GM12878 (cell line): ENCODE measurements at regions not wholly inside any gene's neighbourhood (a gene's known extent, or its start where the extent isn't known, plus 50 kb on each side); places are given as distances from the start of the nearest gene placed in this dataset.

Experiments
- ATAC-seq: fragments of 200-7000 bp; cut with Tn5 transposase; 3 replicates; pipeline ENCODE4 v1.9.1; 2020; ENCODE audit warnings: mild to moderate bottlenecking, moderate library complexity
- BruUV-seq: library from RNA; stranded (reverse); fragments of 400-500 nt; replicated peaks from 2 replicates; lab custom pipeline; 2021; lab: Mats Ljungman, UMichigan
- CTCF ChIA-PET: fragments of 300-600 bp; sonication (Branson Sonifier 250); formaldehyde crosslinking; extraction: SDS; loops from one replicate; lab custom pipeline; 2021; ENCODE audit warnings: inconsistent platforms; lab: Yijun Ruan, JAX
- POLR2A ChIA-PET: fragments of 350-600 bp; formaldehyde crosslinking; extraction: SDS; loops from one replicate; lab custom pipeline; 2021; ENCODE audit warnings: inconsistent platforms; lab: Charles Lee
- RAD21 ChIA-PET: fragments of 300-600 bp; sonication (Branson Sonifier 250); formaldehyde crosslinking; loops from one replicate; lab custom pipeline; 2023; ENCODE audit warnings: antibody characterized with exemption; ENCODE audit not compliant: unreplicated experiment; lab: Charles Lee
- SMC1A ChIA-PET: fragments of 300-600 bp; sonication (Branson Sonifier 250); formaldehyde crosslinking; loops from one replicate; lab custom pipeline; 2023; ENCODE audit not compliant: unreplicated experiment, uncharacterized antibody; lab: Charles Lee
- DNase-seq: peaks from one replicate; pipeline ENCODE4 v3.0.0-alpha.2; 2011; ENCODE audit warnings: low read depth, low spot score
- FAIRE-seq: peaks from 3 replicates; lab custom pipeline; 2011; peaks lifted over from hg19 to GRCh38; lab: Jason Lieb, UNC
- H2AFZ ChIP-seq: 2 replicates; pipeline ENCODE4 v1.6.0; 2011; ENCODE audit warnings: low read depth, low read length, control low read depth; ENCODE audit not compliant: control insufficient read depth
- H3K27ac ChIP-seq: 2 replicates; pipeline ENCODE4 v1.5.1; 2011; ENCODE audit warnings: control low read depth; ENCODE audit not compliant: control insufficient read depth, insufficient read depth
- H3K27me3 ChIP-seq, 2 experiments: replicated peaks in 1 of 2; 2 replicates each; pipeline versions ENCODE4 v1.6.0 to v1.6.1; 2011; ENCODE audit warnings: low read length in 1 of 2; ENCODE audit not compliant: control insufficient read depth in 2 of 2, insufficient read depth in 2 of 2
- H3K36me3 ChIP-seq, 2 experiments: 2 replicates each; pipeline ENCODE4 v1.5.1; 2011; ENCODE audit warnings: low read length in 1 of 2; ENCODE audit not compliant: control insufficient read depth in 2 of 2, insufficient read depth in 2 of 2
- H3K4me1 ChIP-seq: 2 replicates; pipeline ENCODE4 v1.6.1; 2011; ENCODE audit warnings: mild to moderate bottlenecking, low read length, moderate library complexity, mixed read lengths; ENCODE audit not compliant: control insufficient read depth, insufficient read depth
- H3K4me2 ChIP-seq: 2 replicates; pipeline ENCODE4 v1.6.0; 2011; ENCODE audit warnings: control low read depth; ENCODE audit not compliant: control insufficient read depth, insufficient read depth
- H3K4me3 ChIP-seq: fragments of 200-600 bp; sonication (generic); 2 replicates; pipeline ENCODE4 v1.5.1; 2016
- H3K79me2 ChIP-seq: 2 replicates; pipeline ENCODE4 v1.6.0; 2011; ENCODE audit warnings: low read length; ENCODE audit not compliant: control insufficient read depth, insufficient read depth
- H3K9ac ChIP-seq: 2 replicates; pipeline ENCODE4 v1.8.0; 2011; ENCODE audit warnings: low read length, control low read depth, mixed read lengths; ENCODE audit not compliant: control insufficient read depth, insufficient read depth
- H3K9me3 ChIP-seq: replicated peaks from 3 replicates; pipeline ENCODE4 v1.5.1; 2011; ENCODE audit warnings: mild to moderate bottlenecking, low read length; ENCODE audit not compliant: control insufficient read depth, insufficient read depth
- H4K20me1 ChIP-seq: 2 replicates; pipeline ENCODE4 v1.6.0; 2011; ENCODE audit not compliant: control insufficient read depth, insufficient read depth
- BCL3 ChIP-seq: IDR thresholded peaks from 2 replicates; pipeline ENCODE4 v1.6.1; 2011; ENCODE audit warnings: borderline replicate concordance, low read depth, mild to moderate bottlenecking, moderate library complexity, low read length; ENCODE audit not compliant: insufficient read depth, poor library complexity, severe bottlenecking
- CBFB ChIP-seq: IDR thresholded peaks from 2 replicates; pipeline ENCODE4 v1.6.1; 2016; ENCODE audit warnings: antibody characterized with exemption, low read depth
- CEBPZ ChIP-seq: fragments of 150-350 bp; IDR thresholded peaks from 2 replicates; pipeline ENCODE4 v1.6.1; 2016; ENCODE audit warnings: low read depth, low read length
- EED ChIP-seq: sonication (generic); IDR thresholded peaks from 2 replicates; pipeline ENCODE4 v1.6.1; 2016; ENCODE audit warnings: antibody characterized with exemption, low read depth
- MEF2A ChIP-seq: IDR thresholded peaks from 2 replicates; pipeline ENCODE4 v1.6.1; 2011; ENCODE audit warnings: low read depth, mild to moderate bottlenecking, low read length, moderate library complexity; ENCODE audit not compliant: insufficient read depth
- MTA2 ChIP-seq: fragments of 450-650 bp; IDR thresholded peaks from 2 replicates; pipeline ENCODE4 v1.6.1; 2016; ENCODE audit warnings: low read depth, mild to moderate bottlenecking, moderate library complexity
- NR2C1 ChIP-seq: fragments of 450-650 bp; IDR thresholded peaks from 2 replicates; pipeline ENCODE4 v1.6.1; 2017; ENCODE audit warnings: antibody characterized with exemption, mild to moderate bottlenecking, moderate library complexity
- POLR2AphosphoS2 ChIP-seq: IDR thresholded peaks from 2 replicates; pipeline ENCODE4 v1.6.1; 2011; ENCODE audit warnings: low read depth, mild to moderate bottlenecking, low read length, improper control_type of control experiment, moderate library complexity
- RAD21 ChIP-seq: IDR thresholded peaks from 2 replicates; pipeline ENCODE4 v1.6.1; 2011; ENCODE audit warnings: mild to moderate bottlenecking, low read depth, low read length, moderate library complexity; ENCODE audit not compliant: insufficient read depth
- SMAD1 ChIP-seq: fragments of 450-650 bp; IDR thresholded peaks from 2 replicates; pipeline ENCODE4 v1.6.1; 2018; ENCODE audit warnings: mild to moderate bottlenecking, low read depth; ENCODE audit not compliant: partially characterized antibody
- SP1 ChIP-seq: IDR thresholded peaks from one replicate; pipeline ENCODE4 v1.6.1; 2011; ENCODE audit warnings: low read depth, low read length
- TCF7 ChIP-seq: IDR thresholded peaks from 2 replicates; pipeline ENCODE4 v1.6.1; 2014; ENCODE audit warnings: antibody characterized with exemption, borderline replicate concordance
- USF1 ChIP-seq: IDR thresholded peaks from 2 replicates; pipeline ENCODE4 v1.6.1; 2011; ENCODE audit warnings: borderline replicate concordance, low read depth, mild to moderate bottlenecking, moderate library complexity, mixed read lengths, low read length; ENCODE audit not compliant: insufficient read depth; ENCODE audit errors: extremely low read length
- WRNIP1 ChIP-seq: IDR thresholded peaks from 2 replicates; pipeline ENCODE4 v1.6.1; 2011; ENCODE audit warnings: low read depth, low read length, improper control_type of control experiment, borderline replicate concordance
- WGBS: methylation state at CpG from one replicate; pipeline ENCODE4 v1.1.6; 2016; ENCODE audit warnings: low lambda C conversion rate; ENCODE audit not compliant: insufficient replicate concordance, insufficient coverage; ENCODE audit errors: missing lambda C conversion rate; 5-methylcytosine and 5-hydroxymethylcytosine counted together
- in situ Hi-C: fragments of 300-500 bp; cut with MboI; formaldehyde crosslinking; loops from 9 replicates; pipeline ENCODE4 v1.14.3; 2018; ENCODE audit warnings: mixed read lengths
- intact Hi-C: fragments of 100-400 bp; cut with micrococcal nuclease; formaldehyde crosslinking; loops from one replicate; pipeline ENCODE4 v1.14.2; 2022; ENCODE audit not compliant: unreplicated experiment
- TF ChIP-seq, protein P1 (sequence below): IDR thresholded peaks from 2 replicates; pipeline ENCODE4 v1.6.1; 2011; ENCODE audit warnings: low read depth, low read length, improper control_type of control experiment, borderline replicate concordance

GRCh38 chr3:13708301-13708700, 159.4 kb downstream of the FBLN2 start (continued):
- TF ChIP-seq BCL3 (no peak), SMAD1 (no peak), SP1 (no peak), CBFB (no peak), WRNIP1 (no peak), USF1 (no peak)

DNA sequence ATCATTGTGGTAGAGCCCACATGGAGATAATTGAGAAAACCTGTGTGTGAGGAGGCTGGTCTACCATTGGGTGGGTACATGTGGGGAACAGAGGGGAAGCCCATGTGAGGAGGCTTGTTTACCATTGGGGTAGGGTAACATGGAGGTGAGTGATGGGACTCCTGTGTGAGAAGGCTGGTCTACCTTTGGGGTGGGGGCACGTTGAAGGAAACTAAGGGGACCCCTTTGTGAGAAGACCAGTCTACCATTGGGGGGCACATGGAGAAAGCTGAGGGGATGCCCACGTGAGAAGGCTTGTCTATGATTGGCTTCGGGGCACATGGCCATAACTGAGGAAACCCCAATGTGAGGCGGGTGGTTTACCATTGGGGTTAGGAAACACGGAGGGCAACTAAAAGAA, 158.5 kb downstream of the FBLN2 start:
- Histone ChIP-seq H2AFZ (no peak overlapping the region), H3K4me1 (no peaks in the 10 kb centered on the region), H3K9ac (no peak overlapping the region), H3K9me3 (no peaks in the 10 kb centered on the region; the same call in 2 of the 3 replicates), H4K20me1 (no peaks in the 10 kb centered on the region), H3K4me3 (no peak overlapping the region), H3K4me2 (no peak overlapping the region), H3K79me2 (no peaks in the 10 kb centered on the region), H3K27me3 (no peaks in the 10 kb centered on the region), H3K36me3 (no peaks in the 10 kb centered on the region), H3K27ac (no peak overlapping the region)
- in situ Hi-C loops (no loop called here), intact Hi-C loops (no loop called here)
- RAD21 ChIA-PET, result no interaction called here
- POLR2A ChIA-PET, result no interaction called here
- BruUV-seq, result no TSS peak
- TF ChIP-seq MEF2A (no peak), POLR2AphosphoS2 (no peak), TCF7 (no peak), MTA2 (no peak), CEBPZ (no peak), RAD21 (no peak), BCL3 (no peak), NR2C1 (no peak), EED (no peak)
- TF ChIP-seq, protein P1, sequence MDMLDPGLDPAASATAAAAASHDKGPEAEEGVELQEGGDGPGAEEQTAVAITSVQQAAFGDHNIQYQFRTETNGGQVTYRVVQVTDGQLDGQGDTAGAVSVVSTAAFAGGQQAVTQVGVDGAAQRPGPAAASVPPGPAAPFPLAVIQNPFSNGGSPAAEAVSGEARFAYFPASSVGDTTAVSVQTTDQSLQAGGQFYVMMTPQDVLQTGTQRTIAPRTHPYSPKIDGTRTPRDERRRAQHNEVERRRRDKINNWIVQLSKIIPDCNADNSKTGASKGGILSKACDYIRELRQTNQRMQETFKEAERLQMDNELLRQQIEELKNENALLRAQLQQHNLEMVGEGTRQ, result no peak
- SMC1A ChIA-PET, result no interaction called here
- CTCF ChIA-PET, result no interaction called here
- DNase-seq (no peak), FAIRE-seq (no peak), ATAC-seq (no peak)
- WGBS, result 0% methylated on average over 5 of the region's 5 CpGs
